ENCODE measurements at regions not wholly inside any gene's neighbourhood (a gene's known extent, or its start where the extent isn't known, plus 50 kb on each side); places are given as distances from the start of the nearest gene placed in this dataset.

DNA sequence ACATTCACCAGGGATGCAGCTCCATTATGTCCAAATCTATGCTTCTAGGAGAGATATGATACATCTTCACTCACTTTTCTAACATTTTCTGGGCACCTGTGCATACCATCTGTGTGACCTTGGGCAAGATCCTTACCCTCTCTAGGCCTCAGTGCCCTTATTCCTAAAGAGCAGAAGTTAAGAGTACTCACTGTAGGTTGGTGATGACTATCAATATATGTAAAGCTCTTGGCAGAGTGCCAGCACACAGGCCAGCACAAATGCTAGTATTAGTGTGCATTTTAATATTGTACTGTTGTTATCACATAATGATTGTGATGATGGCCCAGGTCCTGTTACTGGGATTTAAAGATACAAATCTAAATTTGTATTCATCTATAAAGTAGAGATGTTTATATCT lies 199.2 kb downstream of the RAD51AP2 start:
- TF ChIP-seq STAT1 (IDR thresholded peaks at IDR 0.05; ENCODE audit: unreplicated experiment) (no peak), EZH2phosphoT487 (IDR thresholded peaks at IDR 0.05; ENCODE audit: unreplicated experiment) (no peak), EZH2 (IDR thresholded peaks at IDR 0.05; ENCODE audit: low read depth, unreplicated experiment) (no peak), POLR2AphosphoS5 (IDR thresholded peaks at IDR 0.05; ENCODE audit: low read depth) (no peak), JUNB (IDR thresholded peaks at IDR 0.05; ENCODE audit: unreplicated experiment) (no peak), CREB1 (CRISPR knock-in tag; IDR thresholded peaks at IDR 0.05; ENCODE audit: low read depth) (no peak)
- TF ChIP-seq, protein P1, sequence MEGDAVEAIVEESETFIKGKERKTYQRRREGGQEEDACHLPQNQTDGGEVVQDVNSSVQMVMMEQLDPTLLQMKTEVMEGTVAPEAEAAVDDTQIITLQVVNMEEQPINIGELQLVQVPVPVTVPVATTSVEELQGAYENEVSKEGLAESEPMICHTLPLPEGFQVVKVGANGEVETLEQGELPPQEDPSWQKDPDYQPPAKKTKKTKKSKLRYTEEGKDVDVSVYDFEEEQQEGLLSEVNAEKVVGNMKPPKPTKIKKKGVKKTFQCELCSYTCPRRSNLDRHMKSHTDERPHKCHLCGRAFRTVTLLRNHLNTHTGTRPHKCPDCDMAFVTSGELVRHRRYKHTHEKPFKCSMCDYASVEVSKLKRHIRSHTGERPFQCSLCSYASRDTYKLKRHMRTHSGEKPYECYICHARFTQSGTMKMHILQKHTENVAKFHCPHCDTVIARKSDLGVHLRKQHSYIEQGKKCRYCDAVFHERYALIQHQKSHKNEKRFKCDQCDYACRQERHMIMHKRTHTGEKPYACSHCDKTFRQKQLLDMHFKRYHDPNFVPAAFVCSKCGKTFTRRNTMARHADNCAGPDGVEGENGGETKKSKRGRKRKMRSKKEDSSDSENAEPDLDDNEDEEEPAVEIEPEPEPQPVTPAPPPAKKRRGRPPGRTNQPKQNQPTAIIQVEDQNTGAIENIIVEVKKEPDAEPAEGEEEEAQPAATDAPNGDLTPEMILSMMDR (conservative IDR thresholded peaks at IDR 0.05; ENCODE audit: low read depth in 2 of 2): no peak
- TF ChIP-seq, protein P2, sequence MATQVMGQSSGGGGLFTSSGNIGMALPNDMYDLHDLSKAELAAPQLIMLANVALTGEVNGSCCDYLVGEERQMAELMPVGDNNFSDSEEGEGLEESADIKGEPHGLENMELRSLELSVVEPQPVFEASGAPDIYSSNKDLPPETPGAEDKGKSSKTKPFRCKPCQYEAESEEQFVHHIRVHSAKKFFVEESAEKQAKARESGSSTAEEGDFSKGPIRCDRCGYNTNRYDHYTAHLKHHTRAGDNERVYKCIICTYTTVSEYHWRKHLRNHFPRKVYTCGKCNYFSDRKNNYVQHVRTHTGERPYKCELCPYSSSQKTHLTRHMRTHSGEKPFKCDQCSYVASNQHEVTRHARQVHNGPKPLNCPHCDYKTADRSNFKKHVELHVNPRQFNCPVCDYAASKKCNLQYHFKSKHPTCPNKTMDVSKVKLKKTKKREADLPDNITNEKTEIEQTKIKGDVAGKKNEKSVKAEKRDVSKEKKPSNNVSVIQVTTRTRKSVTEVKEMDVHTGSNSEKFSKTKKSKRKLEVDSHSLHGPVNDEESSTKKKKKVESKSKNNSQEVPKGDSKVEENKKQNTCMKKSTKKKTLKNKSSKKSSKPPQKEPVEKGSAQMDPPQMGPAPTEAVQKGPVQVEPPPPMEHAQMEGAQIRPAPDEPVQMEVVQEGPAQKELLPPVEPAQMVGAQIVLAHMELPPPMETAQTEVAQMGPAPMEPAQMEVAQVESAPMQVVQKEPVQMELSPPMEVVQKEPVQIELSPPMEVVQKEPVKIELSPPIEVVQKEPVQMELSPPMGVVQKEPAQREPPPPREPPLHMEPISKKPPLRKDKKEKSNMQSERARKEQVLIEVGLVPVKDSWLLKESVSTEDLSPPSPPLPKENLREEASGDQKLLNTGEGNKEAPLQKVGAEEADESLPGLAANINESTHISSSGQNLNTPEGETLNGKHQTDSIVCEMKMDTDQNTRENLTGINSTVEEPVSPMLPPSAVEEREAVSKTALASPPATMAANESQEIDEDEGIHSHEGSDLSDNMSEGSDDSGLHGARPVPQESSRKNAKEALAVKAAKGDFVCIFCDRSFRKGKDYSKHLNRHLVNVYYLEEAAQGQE (IDR thresholded peaks at IDR 0.05; ENCODE audit: unreplicated experiment): no peak
- TF ChIP-seq, protein P3, sequence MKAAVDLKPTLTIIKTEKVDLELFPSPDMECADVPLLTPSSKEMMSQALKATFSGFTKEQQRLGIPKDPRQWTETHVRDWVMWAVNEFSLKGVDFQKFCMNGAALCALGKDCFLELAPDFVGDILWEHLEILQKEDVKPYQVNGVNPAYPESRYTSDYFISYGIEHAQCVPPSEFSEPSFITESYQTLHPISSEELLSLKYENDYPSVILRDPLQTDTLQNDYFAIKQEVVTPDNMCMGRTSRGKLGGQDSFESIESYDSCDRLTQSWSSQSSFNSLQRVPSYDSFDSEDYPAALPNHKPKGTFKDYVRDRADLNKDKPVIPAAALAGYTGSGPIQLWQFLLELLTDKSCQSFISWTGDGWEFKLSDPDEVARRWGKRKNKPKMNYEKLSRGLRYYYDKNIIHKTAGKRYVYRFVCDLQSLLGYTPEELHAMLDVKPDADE (IDR thresholded peaks at IDR 0.05): no peak

All from GM23338 (cell line).